ENCODE measurements at regions not wholly inside any gene's neighbourhood (a gene's known extent, or its start where the extent isn't known, plus 50 kb on each side); places are given as distances from the start of the nearest gene placed in this dataset.
A peak's percentile ranks its signal among the peaks of the same experiment; 100 is the strongest.

DNA sequence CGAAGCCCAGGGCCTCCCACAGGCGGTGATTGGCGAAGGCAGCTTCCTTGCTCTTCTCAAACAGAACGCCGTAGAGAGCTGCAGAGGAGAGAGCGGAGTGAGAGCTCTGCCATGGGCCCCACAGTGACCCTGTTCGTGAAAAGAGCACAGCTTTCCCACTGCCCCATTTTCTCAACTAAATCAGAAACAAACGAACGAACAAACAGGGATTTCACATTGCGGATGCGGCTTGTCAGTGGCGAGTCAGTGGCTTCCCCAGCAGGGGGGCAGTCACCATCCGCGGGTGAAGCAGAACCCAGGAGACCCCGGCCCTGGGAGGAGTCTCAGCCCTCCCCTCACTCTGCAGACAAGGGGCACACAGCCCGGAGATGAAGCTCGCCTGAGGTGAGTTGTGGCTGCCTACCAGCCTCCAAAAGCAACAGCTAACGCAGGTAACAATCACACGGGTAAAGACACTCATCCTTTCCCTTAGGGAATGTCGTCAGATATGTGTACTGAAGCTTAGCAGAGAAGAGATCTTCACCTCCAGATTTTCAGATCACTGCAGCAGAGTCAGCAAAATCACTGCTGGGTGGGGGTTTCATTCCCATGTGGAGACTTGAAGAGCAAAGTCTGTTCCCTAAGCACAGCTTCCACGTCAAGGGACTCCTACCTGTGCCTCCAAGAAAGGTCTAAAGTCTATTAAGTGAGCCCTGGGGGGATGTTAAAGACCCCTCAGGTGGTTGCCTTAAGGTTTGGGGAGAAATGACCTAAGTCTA is 51.2 kb upstream of the GPR31 start:
- Histone ChIP-seq H3K4me3 (ENCODE audit: low read length in 2 of 2) (no peak overlapping the region), H3K36me3 (ENCODE audit: insufficient read depth, low read length) (no peaks in the 10 kb centered on the region), H3K27ac (ENCODE audit: low read depth, low read length) (no peak overlapping the region), H3K27me3 (ENCODE audit: insufficient read depth, low read length) (no peaks in the 10 kb centered on the region), H3K9me3 (ENCODE audit: control insufficient read depth in 1 of 2, low read length in 2 of 2) (no peaks in the 10 kb centered on the region), H3K4me1 (ENCODE audit: insufficient read depth, low read length) (no peaks in the 10 kb centered on the region)
- DNase-seq: no peak
- H3K9me3 Mint-ChIP-seq: peaks cover 0 to 3% (median 0%) of the 10 kb centered on the region in 8 donors
- H3K4me1 Mint-ChIP-seq: no peaks in the 10 kb centered on the region
- H3K4me3 Mint-ChIP-seq: no peak overlapping the region
- intact Hi-C loops (cut with micrococcal nuclease): no loop called here
- peaks cover 0 to 23% of the 10 kb centered on the region in 2 donors for H3K27me3 Mint-ChIP-seq
- no peak overlapping the region for H3K27ac Mint-ChIP-seq
- ChIA-PET CTCF (ENCODE audit: partially characterized antibody) (interaction anchor here (1.1 kb wide), 1 partner anchor 143 kb away, joined by 3 read pairs; no protein-coding TSS in a partner anchor), POLR2A (ENCODE audit: partially characterized antibody) (no interaction called here)
- H3K36me3 Mint-ChIP-seq: no peaks in the 10 kb centered on the region

DNA sequence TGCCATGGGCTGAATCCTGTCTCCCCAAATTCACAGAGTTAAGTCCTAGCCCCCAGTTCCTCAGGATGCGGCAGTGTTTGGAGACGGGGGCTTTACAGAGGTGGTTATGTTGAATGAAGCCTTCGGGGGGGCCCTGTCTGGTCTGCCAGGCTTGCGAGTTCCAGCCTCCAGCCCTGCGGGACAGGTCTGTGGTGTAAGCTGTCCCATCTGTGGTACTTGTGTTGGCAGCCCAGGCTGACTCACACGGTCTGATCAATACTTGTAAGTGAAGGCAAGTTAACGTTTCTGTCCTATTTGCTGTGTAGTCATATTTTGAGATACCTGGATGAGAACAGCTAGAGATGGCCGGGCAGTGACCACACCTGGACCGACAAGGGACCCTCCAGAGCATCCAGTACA is 51.8 kb upstream of the GPR31 start:
- H3K9me3 Mint-ChIP-seq: peaks cover 0 to 3% (median 0%) of the 10 kb centered on the region in 8 donors
- H3K9me3 ChIP-seq (ENCODE audit: control insufficient read depth in 1 of 2, low read length in 2 of 2): no peaks in the 10 kb centered on the region
- H3K27me3 ChIP-seq (ENCODE audit: insufficient read depth, low read length): no peaks in the 10 kb centered on the region
- POLR2A ChIA-PET (ENCODE audit: partially characterized antibody): no interaction called here
- DNase-seq: no peak
- no peaks in the 10 kb centered on the region for H3K36me3 ChIP-seq (ENCODE audit: insufficient read depth, low read length)
- H3K4me1 Mint-ChIP-seq: no peaks in the 10 kb centered on the region
- H3K27ac ChIP-seq (ENCODE audit: low read depth, low read length): no peak overlapping the region
- H3K36me3 Mint-ChIP-seq: no peaks in the 10 kb centered on the region
- peaks cover 0 to 22% of the 10 kb centered on the region in 2 donors for H3K27me3 Mint-ChIP-seq
- H3K4me3 Mint-ChIP-seq: no peak overlapping the region
- intact Hi-C loops (cut with micrococcal nuclease): no loop called here
- H3K4me1 ChIP-seq (ENCODE audit: insufficient read depth, low read length): no peaks in the 10 kb centered on the region
- no peak overlapping the region for H3K4me3 ChIP-seq (ENCODE audit: low read length in 2 of 2)
- CTCF ChIA-PET (ENCODE audit: partially characterized antibody): interaction anchor here (1.1 kb wide), 1 partner anchor 142 kb away, joined by 3 read pairs; no protein-coding TSS in a partner anchor
- no peak overlapping the region for H3K27ac Mint-ChIP-seq

DNA sequence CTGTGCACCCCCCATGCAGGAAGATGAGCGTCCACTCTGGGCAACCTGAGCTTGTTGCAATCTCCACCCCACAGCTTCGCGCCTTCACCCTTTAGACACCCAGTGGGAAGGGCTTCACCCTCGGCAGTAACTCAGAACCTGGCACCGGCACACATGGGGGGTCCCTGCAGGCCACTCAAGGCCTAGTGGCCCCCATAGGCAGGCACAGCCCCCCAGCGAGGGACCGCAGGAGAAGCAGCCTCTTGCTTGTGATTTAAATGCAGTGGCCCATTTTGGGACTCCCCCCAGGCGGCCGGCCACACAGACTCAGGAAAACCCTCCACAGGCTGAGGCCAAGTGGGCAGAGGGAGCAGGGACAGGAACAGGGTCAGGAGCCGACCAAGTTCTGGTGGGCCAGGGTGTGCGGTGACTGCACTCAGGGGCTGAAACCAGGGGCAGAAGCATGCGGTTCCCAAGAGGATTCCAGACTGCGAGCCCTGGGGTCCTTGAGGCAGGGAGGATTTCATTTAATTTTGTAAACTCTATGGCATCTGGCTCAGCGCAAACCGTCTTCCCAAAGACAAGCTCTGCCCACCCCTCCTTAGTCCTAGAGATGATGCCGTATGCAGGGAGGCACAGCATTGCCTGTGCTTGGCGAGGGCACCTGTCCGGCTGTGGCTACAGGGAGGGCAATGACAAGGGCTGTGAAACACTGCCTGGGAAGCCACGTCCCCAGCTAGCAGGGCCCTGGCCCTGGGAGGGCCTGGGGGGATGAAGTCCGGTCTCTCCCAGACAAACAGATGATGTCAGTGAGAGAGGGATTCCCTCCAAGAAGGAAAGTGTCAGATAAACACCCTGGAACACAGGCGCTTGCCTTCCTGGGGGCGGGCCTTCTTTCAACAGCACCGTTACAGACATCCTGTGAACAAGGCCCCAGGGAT is 52.9 kb upstream of the GPR31 start:
- Mint-ChIP-seq H3K27ac (no peak overlapping the region), H3K4me3 (no peak overlapping the region), H3K4me1 (no peaks in the 10 kb centered on the region), H3K27me3 (peaks cover 0 to 15% of the 10 kb centered on the region in 2 donors), H3K9me3 (peaks cover 0 to 3% (median 0%) of the 10 kb centered on the region in 8 donors), H3K36me3 (no peaks in the 10 kb centered on the region)
- Histone ChIP-seq H3K4me1 (ENCODE audit: insufficient read depth, low read length) (no peaks in the 10 kb centered on the region), H3K36me3 (ENCODE audit: insufficient read depth, low read length) (no peaks in the 10 kb centered on the region), H3K27ac (ENCODE audit: low read depth, low read length) (no peak overlapping the region), H3K9me3 (ENCODE audit: control insufficient read depth in 1 of 2, low read length in 2 of 2) (no peaks in the 10 kb centered on the region), H3K27me3 (ENCODE audit: insufficient read depth, low read length) (no peaks in the 10 kb centered on the region), H3K4me3 (ENCODE audit: low read length in 2 of 2) (no peak overlapping the region)
- intact Hi-C loops (cut with micrococcal nuclease): no loop called here
- CTCF ChIA-PET (ENCODE audit: partially characterized antibody): interaction anchor here (1.1 kb wide), 1 partner anchor 78 kb away, joined by 3 read pairs; no protein-coding TSS in a partner anchor
- POLR2A ChIA-PET (ENCODE audit: partially characterized antibody): no interaction called here
- DNase-seq: no peak

DNA sequence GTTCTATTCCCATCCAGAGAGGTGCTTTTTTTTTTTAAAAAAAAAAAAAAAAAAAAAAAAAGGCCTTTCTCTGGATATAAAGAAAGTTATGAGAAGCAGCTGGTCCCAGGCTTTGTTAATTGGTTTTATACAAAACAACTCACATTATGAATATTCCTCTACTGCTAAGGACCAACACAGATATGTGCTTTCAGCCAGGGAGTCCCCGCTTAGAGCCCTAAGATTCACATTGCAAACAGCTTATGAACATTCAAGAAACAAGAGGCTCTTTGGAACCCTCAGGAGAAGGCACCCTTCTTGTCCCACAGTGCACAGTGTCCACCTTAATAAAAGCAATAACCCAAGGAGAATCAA is 53.5 kb upstream of the GPR31 start:
- ChIA-PET CTCF (ENCODE audit: partially characterized antibody) (interaction anchor here (1.1 kb wide), 1 partner anchor 77 kb away, joined by 3 read pairs; no protein-coding TSS in a partner anchor), POLR2A (ENCODE audit: partially characterized antibody) (no interaction called here)
- Histone ChIP-seq H3K4me3 (ENCODE audit: low read length in 2 of 2) (no peak overlapping the region), H3K4me1 (ENCODE audit: insufficient read depth, low read length) (no peaks in the 10 kb centered on the region), H3K36me3 (ENCODE audit: insufficient read depth, low read length) (no peaks in the 10 kb centered on the region), H3K27me3 (ENCODE audit: insufficient read depth, low read length) (no peaks in the 10 kb centered on the region), H3K27ac (ENCODE audit: low read depth, low read length) (no peak overlapping the region), H3K9me3 (ENCODE audit: control insufficient read depth in 1 of 2, low read length in 2 of 2) (no peaks in the 10 kb centered on the region)
- H3K4me3 Mint-ChIP-seq: no peak overlapping the region
- H3K36me3 Mint-ChIP-seq: no peaks in the 10 kb centered on the region
- H3K9me3 Mint-ChIP-seq: peaks cover 0 to 1% (median 0%) of the 10 kb centered on the region in 8 donors
- DNase-seq: no peak
- H3K4me1 Mint-ChIP-seq: no peaks in the 10 kb centered on the region
- no peak overlapping the region for H3K27ac Mint-ChIP-seq
- intact Hi-C loops (cut with micrococcal nuclease): no loop called here
- H3K27me3 Mint-ChIP-seq: peaks cover 0 to 14% of the 10 kb centered on the region in 2 donors

DNA sequence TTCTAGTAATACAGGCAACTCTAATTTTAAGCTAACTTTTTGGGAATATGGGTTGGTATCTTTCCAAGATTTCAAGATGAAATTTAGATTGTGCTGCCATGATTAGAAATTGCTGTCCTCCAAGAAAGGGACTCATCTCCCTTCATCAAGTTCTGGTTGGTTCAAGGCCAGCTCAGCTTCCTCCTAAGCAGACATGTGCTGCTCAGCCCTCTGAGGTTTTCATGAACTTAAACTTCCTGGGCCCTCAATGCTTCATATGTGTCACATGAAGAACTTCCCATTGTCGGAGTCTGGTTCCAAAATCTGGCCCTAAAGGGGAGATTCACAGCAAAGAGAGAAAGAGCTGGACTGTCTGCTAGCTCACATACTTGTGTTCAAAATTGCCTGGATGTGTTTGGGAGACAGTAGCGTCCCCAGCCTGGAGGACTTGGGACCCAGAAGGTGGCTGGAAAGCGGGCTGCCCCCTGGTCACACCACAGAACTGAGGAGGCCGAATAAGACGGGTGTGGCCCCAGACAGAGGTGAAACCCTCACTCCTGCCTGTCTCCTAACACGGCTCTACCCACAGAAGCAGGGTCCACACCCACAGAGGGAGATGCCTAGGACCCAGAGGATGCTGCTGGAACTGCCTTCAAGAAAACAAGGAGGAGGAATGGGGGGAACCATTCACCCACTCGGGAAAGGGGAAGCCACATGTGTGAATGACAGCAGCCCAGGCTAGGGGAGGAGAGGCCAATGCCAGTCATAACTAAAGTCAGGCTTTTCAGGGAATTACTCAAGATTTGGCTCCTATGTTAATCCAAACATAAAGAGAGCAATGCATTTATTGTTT is 54.3 kb upstream of the GPR31 start:
- Mint-ChIP-seq H3K4me3 (no peak overlapping the region), H3K9me3 (no peaks in the 10 kb centered on the region), H3K27me3 (peaks cover 0 to 6% of the 10 kb centered on the region in 2 donors), H3K4me1 (no peaks in the 10 kb centered on the region), H3K36me3 (no peaks in the 10 kb centered on the region), H3K27ac (no peak overlapping the region)
- no peak for DNase-seq
- ChIA-PET POLR2A (ENCODE audit: partially characterized antibody) (no interaction called here), CTCF (ENCODE audit: partially characterized antibody) (interaction anchor here (0.6 to 1.1 kb wide), 2 partner anchors 77 to 139 kb away, joined by 3 read pairs; no protein-coding TSS in a partner anchor)
- Histone ChIP-seq H3K27ac (ENCODE audit: low read depth, low read length) (no peak overlapping the region), H3K27me3 (ENCODE audit: insufficient read depth, low read length) (no peaks in the 10 kb centered on the region), H3K9me3 (ENCODE audit: control insufficient read depth in 1 of 2, low read length in 2 of 2) (no peaks in the 10 kb centered on the region), H3K4me1 (ENCODE audit: insufficient read depth, low read length) (no peaks in the 10 kb centered on the region), H3K36me3 (ENCODE audit: insufficient read depth, low read length) (no peaks in the 10 kb centered on the region), H3K4me3 (ENCODE audit: low read length in 2 of 2) (no peak overlapping the region)
- intact Hi-C loops (cut with micrococcal nuclease): no loop called here

DNA sequence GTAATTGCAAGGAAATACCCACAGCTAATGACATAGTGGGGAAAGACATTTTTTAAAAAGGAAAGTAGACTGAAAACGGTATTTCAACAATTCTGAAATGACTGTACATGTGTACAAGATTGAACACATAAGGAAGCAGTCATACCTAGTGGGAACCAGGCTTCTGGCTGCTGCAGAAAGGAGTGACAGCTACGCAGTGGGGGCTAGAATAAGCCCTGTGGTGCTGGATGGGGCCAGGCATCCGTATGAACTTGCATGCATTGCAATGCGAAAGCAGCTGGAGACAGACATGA is 54.9 kb upstream of the GPR31 start:
- no peak overlapping the region for H3K4me3 ChIP-seq (ENCODE audit: low read length in 2 of 2)
- DNase-seq: no peak
- ChIA-PET CTCF (ENCODE audit: partially characterized antibody) (interaction anchor here (0.6 kb wide), 1 partner anchor 138 kb away, joined by 3 read pairs; no protein-coding TSS in a partner anchor), POLR2A (ENCODE audit: partially characterized antibody) (no interaction called here)
- H3K27ac ChIP-seq (ENCODE audit: low read depth, low read length): no peak overlapping the region
- Mint-ChIP-seq H3K36me3 (no peaks in the 10 kb centered on the region), H3K27ac (no peak overlapping the region), H3K4me1 (no peaks in the 10 kb centered on the region), H3K9me3 (no peaks in the 10 kb centered on the region), H3K4me3 (no peak overlapping the region), H3K27me3 (peaks cover 0 to 4% of the 10 kb centered on the region in 2 donors)
- H3K4me1 ChIP-seq (ENCODE audit: insufficient read depth, low read length): no peaks in the 10 kb centered on the region
- no peaks in the 10 kb centered on the region for H3K36me3 ChIP-seq (ENCODE audit: insufficient read depth, low read length)
- intact Hi-C loops (cut with micrococcal nuclease): no loop called here
- no peaks in the 10 kb centered on the region for H3K27me3 ChIP-seq (ENCODE audit: insufficient read depth, low read length)
- no peaks in the 10 kb centered on the region for H3K9me3 ChIP-seq (ENCODE audit: control insufficient read depth in 1 of 2, low read length in 2 of 2)

DNA sequence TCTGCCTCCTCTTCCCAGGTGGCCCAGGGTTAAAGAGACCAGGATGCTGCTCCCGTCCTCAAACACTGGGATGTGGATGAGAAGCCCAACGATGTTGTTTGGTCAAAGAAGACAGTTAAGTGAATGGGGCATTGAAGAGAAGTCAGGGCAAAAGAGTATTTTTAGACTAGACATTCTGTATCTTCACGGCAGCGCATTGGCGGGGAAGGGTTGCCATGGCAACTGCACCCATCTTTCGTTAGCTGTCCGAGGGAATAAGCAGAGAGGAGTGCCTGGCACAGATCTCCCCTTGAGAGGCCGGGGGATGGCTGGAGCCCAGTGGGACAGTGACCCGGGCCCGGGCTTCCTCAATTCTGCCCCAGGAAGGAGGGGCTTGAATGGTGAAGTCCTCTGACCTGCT is 56.4 kb upstream of the GPR31 start:
- H3K36me3 ChIP-seq (ENCODE audit: insufficient read depth, low read length): no peaks in the 10 kb centered on the region
- no peaks in the 10 kb centered on the region for H3K9me3 Mint-ChIP-seq
- no peaks in the 10 kb centered on the region for H3K36me3 Mint-ChIP-seq
- intact Hi-C loops (cut with micrococcal nuclease): no loop called here
- H3K27ac ChIP-seq (ENCODE audit: low read depth, low read length): no peak overlapping the region
- H3K9me3 ChIP-seq (ENCODE audit: control insufficient read depth in 1 of 2, low read length in 2 of 2): no peaks in the 10 kb centered on the region
- no peak for DNase-seq
- no peaks in the 10 kb centered on the region for H3K4me1 ChIP-seq (ENCODE audit: insufficient read depth, low read length)
- CTCF ChIA-PET (ENCODE audit: partially characterized antibody): interaction anchor here (1.6 kb wide), 1 partner anchor 17 kb away, joined by 4 read pairs; no protein-coding TSS in a partner anchor
- H3K4me3 Mint-ChIP-seq: no peak overlapping the region
- peaks cover 0 to 4% (median 0%) of the 10 kb centered on the region in 4 donors for H3K4me1 Mint-ChIP-seq
- H3K27me3 ChIP-seq (ENCODE audit: insufficient read depth, low read length): no peaks in the 10 kb centered on the region
- H3K4me3 ChIP-seq (ENCODE audit: low read length in 2 of 2): no peak overlapping the region
- peak overlapping the region in 1 of 7 donors; percentile 17 for H3K27ac Mint-ChIP-seq
- peaks cover 0 to 4% of the 10 kb centered on the region in 2 donors for H3K27me3 Mint-ChIP-seq
- POLR2A ChIA-PET (ENCODE audit: partially characterized antibody): no interaction called here
